Epithelial cell of prostate (primary cell): ENCODE measurements at regions not wholly inside any gene's neighbourhood (a gene's known extent, or its start where the extent isn't known, plus 50 kb on each side); places are given as distances from the start of the nearest gene placed in this dataset.
A peak's percentile ranks its signal among the peaks of the same experiment; 100 is the strongest.

Experiments used
- DNase-seq: peaks from one replicate; pipeline ENCODE4 v3.0.0-alpha.2; 2011; ENCODE audit warnings: low read depth, low spot score
- H3K27ac ChIP-seq: fragments of 450-650 bp; 2 replicates; pipeline ENCODE4 v1.5.1; 2017; ENCODE audit warnings: mild to moderate bottlenecking

GRCh38 chr3:178267158-178267844 lies 268.9 kb upstream of the KCNMB2 start:
- H3K27ac ChIP-seq, result no peak overlapping the region
- DNase-seq, result no peak

- H3K27ac ChIP-seq, result no peak overlapping the region
- DNase-seq, result no peak
Measured at GRCh38 chr3:178270838-178271237, 265.4 kb upstream of the KCNMB2 start.

- no peak for DNase-seq
- no peak overlapping the region for H3K27ac ChIP-seq
Measured at GRCh38 chr3:178271740-178272387, 264.4 kb upstream of the KCNMB2 start.

GRCh38 chr3:178272841-178273240 lies 263.4 kb upstream of the KCNMB2 start:
- DNase-seq, result no peak
- no peak overlapping the region for H3K27ac ChIP-seq

GRCh38 chr3:178274711-178275110 lies 261.5 kb upstream of the KCNMB2 start:
- no peak for DNase-seq
- H3K27ac ChIP-seq, result peak overlapping the region; percentile 2

- DNase-seq, result no peak
- peak overlapping the region; percentile 2 for H3K27ac ChIP-seq
Measured at GRCh38 chr3:178275311-178275710, 260.9 kb upstream of the KCNMB2 start.

GRCh38 chr3:178275793-178276192 lies 260.4 kb upstream of the KCNMB2 start:
- H3K27ac ChIP-seq, result no peak overlapping the region
- DNase-seq, result no peak

GRCh38 chr3:178277605-178278004 lies 258.6 kb upstream of the KCNMB2 start:
- no peak overlapping the region for H3K27ac ChIP-seq
- DNase-seq, result peak; percentile 50

- DNase-seq, result no peak
- H3K27ac ChIP-seq, result no peak overlapping the region
Measured at GRCh38 chr3:178283561-178283960, 252.7 kb upstream of the KCNMB2 start.

- DNase-seq, result no peak
- H3K27ac ChIP-seq, result no peak overlapping the region
Measured at GRCh38 chr3:178284181-178284580, 252.1 kb upstream of the KCNMB2 start.

- no peak for DNase-seq
Measured at GRCh38 chr3:178288074-178288473, 248.2 kb upstream of the KCNMB2 start.

GRCh38 chr3:178289544-178290160 lies 246.6 kb upstream of the KCNMB2 start:
- H3K27ac ChIP-seq, result no peak overlapping the region
- no peak for DNase-seq

More at GRCh38 chr3:178288074-178288473, 248.2 kb upstream of the KCNMB2 start:
- no peak overlapping the region for H3K27ac ChIP-seq

GRCh38 chr3:178291574-178292370 lies 244.5 kb upstream of the KCNMB2 start:
- no peak overlapping the region for H3K27ac ChIP-seq
- DNase-seq, result no peak

- no peak for DNase-seq
- no peak overlapping the region for H3K27ac ChIP-seq
Measured at GRCh38 chr3:178295292-178295912, 240.8 kb upstream of the KCNMB2 start.

GRCh38 chr3:178297199-178297598 lies 239.0 kb upstream of the KCNMB2 start:
- H3K27ac ChIP-seq, result no peak overlapping the region
- DNase-seq, result no peak

- no peak overlapping the region for H3K27ac ChIP-seq
- no peak for DNase-seq
Measured at GRCh38 chr3:178297740-178298139, 238.5 kb upstream of the KCNMB2 start.

- DNase-seq, result no peak
Measured at GRCh38 chr3:178300441-178300959, 235.7 kb upstream of the KCNMB2 start.

GRCh38 chr3:178302966-178303930 lies 233.0 kb upstream of the KCNMB2 start:
- no peak overlapping the region for H3K27ac ChIP-seq
- DNase-seq, result peak; percentile 37

More at GRCh38 chr3:178300441-178300959, 235.7 kb upstream of the KCNMB2 start:
- H3K27ac ChIP-seq, result no peak overlapping the region
